Activated CD4-positive, alpha-beta memory T cell treated with anti-CD3 and anti-CD28 coated beads, Interleukin-2, amount 10 ng/mL, durations not matched to agents 7 days and 5 days (primary cell): ENCODE measurements at regions not wholly inside any gene's neighbourhood (a gene's known extent, or its start where the extent isn't known, plus 50 kb on each side); places are given as distances from the start of the nearest gene placed in this dataset.

ENCODE experiments used
- CTCF ChIA-PET: fragments of 350-600 bp; sonication (Branson Sonifier 250); formaldehyde crosslinking; loops from one replicate; lab custom pipeline; 2021; ENCODE audit warnings: antibody characterized with exemption, inconsistent platforms; lab: Charles Lee
- POLR2A ChIA-PET: fragments of 350-600 bp; sonication (Branson Sonifier 250); formaldehyde crosslinking; loops from one replicate; lab custom pipeline; 2021; ENCODE audit warnings: antibody characterized with exemption; lab: Charles Lee
- DNase-seq: peaks from one replicate; pipeline ENCODE4 v3.0.0-alpha.2; 2020
- H3K27ac Mint-ChIP-seq: one replicate; pipeline ENCODE4 v1.8.0; 2021; ENCODE audit warnings: mild to moderate bottlenecking, mixed read lengths
- H3K27me3 Mint-ChIP-seq: one replicate; pipeline ENCODE4 v1.8.0; 2021; ENCODE audit warnings: mixed read lengths
- H3K36me3 Mint-ChIP-seq: one replicate; pipeline ENCODE4 v1.8.0; 2021; ENCODE audit warnings: low read depth, mixed read lengths
- H3K4me1 Mint-ChIP-seq: one replicate; pipeline ENCODE4 v1.8.0; 2021; ENCODE audit warnings: mixed read lengths
- H3K4me3 Mint-ChIP-seq: one replicate; pipeline ENCODE4 v1.8.0; 2021; ENCODE audit warnings: mild to moderate bottlenecking, mixed read lengths
- H3K9me3 Mint-ChIP-seq: one replicate; pipeline ENCODE4 v1.8.0; 2021; ENCODE audit warnings: mixed read lengths

DNA sequence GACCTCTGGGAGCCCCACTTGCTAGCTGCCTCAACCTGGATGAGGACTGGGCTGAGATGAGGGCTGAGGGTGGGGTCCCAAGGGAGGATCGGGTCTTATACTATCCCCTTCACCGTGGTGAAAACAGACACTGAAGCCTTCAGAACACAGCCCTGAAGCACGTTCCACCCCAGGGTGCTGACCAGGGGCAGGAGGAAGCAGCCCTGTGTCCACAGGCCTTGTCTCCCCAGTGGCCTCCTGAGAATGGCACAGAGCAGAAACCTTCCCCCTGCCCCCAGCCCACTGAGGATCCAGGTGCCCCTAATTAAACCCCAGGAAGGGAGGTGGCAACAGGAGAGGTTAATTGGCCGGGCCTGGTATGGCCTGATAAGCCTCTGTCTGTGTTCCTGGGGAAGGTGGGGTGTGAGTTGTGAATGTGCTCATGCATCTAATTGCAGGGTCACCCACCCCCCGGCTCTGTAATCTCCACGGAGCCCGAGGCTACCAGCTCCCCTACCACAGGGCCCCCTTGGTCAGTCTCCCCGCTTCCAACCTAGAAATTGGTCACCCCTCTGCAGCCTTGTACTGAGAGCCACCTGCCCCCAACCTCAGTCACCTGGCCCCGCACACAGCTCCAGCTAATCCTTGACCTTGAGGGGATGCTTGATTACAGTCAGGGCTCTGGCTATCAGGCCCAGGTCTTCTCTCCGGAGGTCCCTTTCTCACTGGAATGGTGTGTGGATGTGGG lies 159.0 kb upstream of the UNC5B start:
- H3K9me3 Mint-ChIP-seq: no peaks in the 10 kb centered on the region
- H3K27ac Mint-ChIP-seq: no peak overlapping the region
- ChIA-PET CTCF (interaction anchor here (0.6 kb wide), 1 partner anchor 848 kb away, joined by 4 read pairs; no protein-coding TSS in a partner anchor), POLR2A (no interaction called here)
- DNase-seq: no peak
- H3K27me3 Mint-ChIP-seq: no peaks in the 10 kb centered on the region
- no peak overlapping the region for H3K4me3 Mint-ChIP-seq
- H3K4me1 Mint-ChIP-seq: no peaks in the 10 kb centered on the region
- H3K36me3 Mint-ChIP-seq: no peaks in the 10 kb centered on the region

DNA sequence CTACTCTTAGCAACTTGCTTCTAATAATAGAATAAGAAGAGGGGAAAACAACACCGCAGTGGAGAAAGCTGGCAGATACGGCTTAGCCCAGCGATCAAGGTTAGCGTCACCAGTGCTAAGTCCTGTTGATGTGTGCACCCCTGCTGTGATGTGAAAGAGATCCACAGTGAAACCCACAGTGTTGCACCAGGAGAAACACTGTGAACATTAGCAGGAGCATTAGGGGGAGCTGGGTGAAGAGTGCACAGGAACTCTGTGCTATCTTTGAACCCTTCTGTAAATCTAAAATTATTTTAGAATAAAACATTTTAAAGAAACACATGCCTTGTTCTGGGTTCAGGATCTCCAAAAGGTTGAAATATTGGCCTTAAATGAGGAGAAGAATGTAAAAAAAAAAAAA lies 154.1 kb upstream of the UNC5B start:
- POLR2A ChIA-PET: no interaction called here
- Mint-ChIP-seq H3K27ac (no peak overlapping the region), H3K4me3 (no peak overlapping the region), H3K27me3 (no peaks in the 10 kb centered on the region), H3K36me3 (no peaks in the 10 kb centered on the region), H3K9me3 (no peaks in the 10 kb centered on the region), H3K4me1 (no peaks in the 10 kb centered on the region)
- CTCF ChIA-PET: no interaction called here
- DNase-seq: no peak

GRCh38 chr10:71059054-71059818 lies 153.1 kb upstream of the UNC5B start:
- Mint-ChIP-seq H3K4me1 (no peaks in the 10 kb centered on the region), H3K36me3 (no peaks in the 10 kb centered on the region), H3K27ac (no peak overlapping the region), H3K9me3 (no peaks in the 10 kb centered on the region), H3K4me3 (no peak overlapping the region), H3K27me3 (no peaks in the 10 kb centered on the region)
- POLR2A ChIA-PET: no interaction called here
- no peak for DNase-seq
- CTCF ChIA-PET: no interaction called here

GRCh38 chr10:71059943-71060342 lies 152.4 kb upstream of the UNC5B start:
- no peak overlapping the region for H3K27ac Mint-ChIP-seq
- H3K27me3 Mint-ChIP-seq: no peaks in the 10 kb centered on the region
- H3K4me1 Mint-ChIP-seq: no peaks in the 10 kb centered on the region
- ChIA-PET CTCF (no interaction called here), POLR2A (no interaction called here)
- no peaks in the 10 kb centered on the region for H3K9me3 Mint-ChIP-seq
- H3K4me3 Mint-ChIP-seq: no peak overlapping the region
- DNase-seq: no peak
- H3K36me3 Mint-ChIP-seq: no peaks in the 10 kb centered on the region

DNA sequence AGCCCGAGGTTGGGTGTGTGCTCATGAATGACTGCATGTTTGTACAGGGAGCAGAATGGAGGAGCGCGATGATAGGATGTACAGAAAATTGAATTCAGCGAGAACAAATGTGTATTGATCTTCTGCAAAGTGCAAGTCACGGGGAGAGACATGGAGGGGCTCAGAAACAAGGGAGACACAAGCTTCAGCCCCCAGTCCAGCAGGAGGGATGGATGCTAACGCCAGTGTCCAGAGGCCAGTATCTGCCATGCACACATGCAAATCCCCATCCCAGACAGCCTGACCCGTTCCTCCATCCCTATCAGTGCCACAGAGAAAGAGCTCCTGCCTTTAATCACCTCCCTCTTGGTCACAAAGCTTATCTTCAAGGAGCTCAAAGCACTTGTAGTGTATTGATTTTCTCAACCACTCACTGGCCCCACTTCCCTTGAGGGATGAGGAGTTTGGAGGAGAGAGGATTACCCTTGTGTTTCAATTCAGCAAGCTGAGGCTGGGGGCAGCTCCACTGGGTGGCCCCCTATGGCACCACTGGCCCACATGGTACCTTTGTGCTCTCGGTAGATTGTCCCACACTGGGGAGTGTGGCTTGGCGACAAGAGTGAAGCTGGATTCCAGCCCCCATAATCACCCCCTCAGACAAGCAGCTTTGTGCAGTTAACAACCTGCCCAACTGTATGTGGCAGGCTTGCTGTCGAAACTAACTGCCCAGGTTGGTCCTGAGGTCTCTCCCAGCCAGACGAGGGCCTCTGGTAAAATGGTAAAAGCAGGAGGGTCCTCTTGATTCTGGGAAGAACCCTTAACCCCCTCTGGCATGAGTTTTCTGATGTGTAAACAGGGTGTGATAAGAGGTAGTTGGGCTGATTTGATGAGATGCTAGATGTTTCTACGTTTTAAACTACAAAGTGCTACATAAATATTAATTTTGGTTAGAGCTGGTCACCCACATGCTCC lies 151.6 kb upstream of the UNC5B start:
- CTCF ChIA-PET: no interaction called here

DNA sequence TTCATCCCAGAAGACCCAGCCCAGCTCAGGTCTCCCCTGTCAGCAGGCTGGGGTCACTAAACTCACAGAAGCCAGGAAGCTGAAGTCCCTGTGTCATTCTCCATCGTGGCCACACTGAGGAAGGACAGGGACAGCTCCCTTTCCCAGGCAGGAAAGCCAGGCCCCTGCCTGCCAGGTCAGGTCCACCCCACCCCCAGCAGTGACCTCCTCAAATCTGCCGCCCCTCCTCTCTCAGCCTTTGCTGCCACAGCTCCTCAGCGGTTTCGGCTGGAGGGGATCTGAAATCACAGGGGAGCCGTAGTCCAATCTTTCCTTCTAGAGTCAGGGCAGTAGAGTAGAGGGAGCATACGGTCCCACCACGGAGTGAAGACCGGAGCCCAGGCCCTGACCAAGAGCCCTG lies 150.9 kb upstream of the UNC5B start:
- Mint-ChIP-seq H3K9me3 (no peaks in the 10 kb centered on the region), H3K27ac (no peak overlapping the region), H3K4me3 (no peak overlapping the region), H3K36me3 (no peaks in the 10 kb centered on the region), H3K4me1 (no peaks in the 10 kb centered on the region), H3K27me3 (no peaks in the 10 kb centered on the region)
- POLR2A ChIA-PET: no interaction called here
- CTCF ChIA-PET: no interaction called here
- no peak for DNase-seq

More for the DNA sequence above, 151.6 kb upstream of the UNC5B start:
- Mint-ChIP-seq H3K27me3 (no peaks in the 10 kb centered on the region), H3K4me1 (no peaks in the 10 kb centered on the region), H3K27ac (no peak overlapping the region), H3K36me3 (no peaks in the 10 kb centered on the region), H3K4me3 (no peak overlapping the region), H3K9me3 (no peaks in the 10 kb centered on the region)
- POLR2A ChIA-PET: no interaction called here
- DNase-seq: no peak

DNA sequence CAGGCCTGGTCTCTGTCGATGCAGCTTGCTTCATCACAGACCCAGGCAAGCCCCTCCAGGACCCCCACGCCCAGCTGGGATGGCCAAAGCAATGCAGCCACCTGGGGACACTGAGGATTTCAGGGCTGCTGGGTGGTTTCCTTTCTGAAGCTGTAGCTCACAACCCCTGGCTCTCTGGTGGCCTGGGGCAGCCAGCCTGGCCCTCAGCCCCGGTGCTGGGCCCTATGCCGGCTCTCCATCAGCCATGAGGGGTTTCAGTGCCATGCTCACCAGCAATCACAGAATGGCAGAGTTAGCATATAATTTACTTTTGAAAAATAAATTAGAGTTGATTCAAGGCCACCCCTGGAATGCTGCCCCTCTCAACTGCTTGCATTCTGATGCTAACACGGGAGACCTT lies 150.2 kb upstream of the UNC5B start:
- CTCF ChIA-PET: no interaction called here
- POLR2A ChIA-PET: no interaction called here
- no peak overlapping the region for H3K27ac Mint-ChIP-seq

DNA sequence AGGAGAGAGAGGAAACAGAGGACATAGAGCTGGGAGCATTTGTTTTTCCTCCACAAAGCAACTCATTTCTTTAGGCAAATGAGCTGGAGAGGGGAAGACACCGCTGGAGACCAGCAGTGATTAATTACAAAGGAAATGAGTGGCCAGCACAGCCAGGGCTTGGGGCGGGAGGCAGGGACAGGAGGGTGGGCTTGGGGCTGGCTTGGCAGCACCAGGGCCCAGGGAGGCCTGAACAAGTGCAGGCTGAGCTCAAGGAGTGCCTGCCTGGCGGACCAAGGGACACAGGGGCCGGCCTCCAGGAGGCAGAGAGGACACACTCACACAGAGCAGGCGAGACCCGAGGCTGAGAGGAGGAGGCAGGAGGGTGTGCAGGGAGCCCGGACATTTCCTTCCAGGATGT lies 149.0 kb upstream of the UNC5B start:
- H3K27me3 Mint-ChIP-seq: no peaks in the 10 kb centered on the region
- ChIA-PET POLR2A (no interaction called here), CTCF (no interaction called here)
- H3K4me3 Mint-ChIP-seq: no peak overlapping the region
- H3K36me3 Mint-ChIP-seq: no peaks in the 10 kb centered on the region
- H3K27ac Mint-ChIP-seq: no peak overlapping the region
- H3K4me1 Mint-ChIP-seq: no peaks in the 10 kb centered on the region
- no peak for DNase-seq
- no peaks in the 10 kb centered on the region for H3K9me3 Mint-ChIP-seq

More for the DNA sequence above, 150.2 kb upstream of the UNC5B start:
- H3K4me1 Mint-ChIP-seq: no peaks in the 10 kb centered on the region
- H3K4me3 Mint-ChIP-seq: no peak overlapping the region
- H3K27me3 Mint-ChIP-seq: no peaks in the 10 kb centered on the region
- DNase-seq: no peak
- no peaks in the 10 kb centered on the region for H3K9me3 Mint-ChIP-seq
- no peaks in the 10 kb centered on the region for H3K36me3 Mint-ChIP-seq

GRCh38 chr10:71064413-71065118 lies 147.8 kb upstream of the UNC5B start:
- ChIA-PET CTCF (no interaction called here), POLR2A (no interaction called here)

GRCh38 chr10:71065659-71066058 lies 146.7 kb upstream of the UNC5B start:
- H3K27me3 Mint-ChIP-seq: no peaks in the 10 kb centered on the region
- no peaks in the 10 kb centered on the region for H3K4me1 Mint-ChIP-seq
- DNase-seq: no peak
- H3K9me3 Mint-ChIP-seq: no peaks in the 10 kb centered on the region
- no peak overlapping the region for H3K4me3 Mint-ChIP-seq
- no peak overlapping the region for H3K27ac Mint-ChIP-seq
- ChIA-PET CTCF (no interaction called here), POLR2A (no interaction called here)
- H3K36me3 Mint-ChIP-seq: no peaks in the 10 kb centered on the region

More at GRCh38 chr10:71064413-71065118, 147.8 kb upstream of the UNC5B start:
- no peaks in the 10 kb centered on the region for H3K27me3 Mint-ChIP-seq
- DNase-seq: no peak
- H3K27ac Mint-ChIP-seq: no peak overlapping the region
- H3K4me3 Mint-ChIP-seq: no peak overlapping the region
- H3K9me3 Mint-ChIP-seq: no peaks in the 10 kb centered on the region
- H3K36me3 Mint-ChIP-seq: no peaks in the 10 kb centered on the region
- no peaks in the 10 kb centered on the region for H3K4me1 Mint-ChIP-seq

GRCh38 chr10:71066600-71066999 lies 145.8 kb upstream of the UNC5B start:
- CTCF ChIA-PET: no interaction called here
- H3K4me1 Mint-ChIP-seq: no peaks in the 10 kb centered on the region

GRCh38 chr10:71067098-71067740 lies 145.2 kb upstream of the UNC5B start:
- no peaks in the 10 kb centered on the region for H3K36me3 Mint-ChIP-seq
- no peaks in the 10 kb centered on the region for H3K4me1 Mint-ChIP-seq
- no peak for DNase-seq
- H3K4me3 Mint-ChIP-seq: no peak overlapping the region
- ChIA-PET CTCF (no interaction called here), POLR2A (no interaction called here)
- no peaks in the 10 kb centered on the region for H3K9me3 Mint-ChIP-seq
- H3K27ac Mint-ChIP-seq: no peak overlapping the region
- no peaks in the 10 kb centered on the region for H3K27me3 Mint-ChIP-seq

More at GRCh38 chr10:71066600-71066999, 145.8 kb upstream of the UNC5B start:
- Mint-ChIP-seq H3K36me3 (no peaks in the 10 kb centered on the region), H3K4me3 (no peak overlapping the region), H3K27ac (no peak overlapping the region), H3K9me3 (no peaks in the 10 kb centered on the region), H3K27me3 (no peaks in the 10 kb centered on the region)
- POLR2A ChIA-PET: no interaction called here
- DNase-seq: no peak
